Activated T-helper 2 cell treated with anti-CD3 and anti-CD28 coated beads, Interferon-gamma antibody, Interleukin-2, Interleukin-4, amounts not matched to agents 10 μg/mL and 5 μg/mL and 100 μg/mL, durations not matched to agents 14 hours and 24 hours and 36 hours (primary cell): ENCODE measurements at regions not wholly inside any gene's neighbourhood (a gene's known extent, or its start where the extent isn't known, plus 50 kb on each side); places are given as distances from the start of the nearest gene placed in this dataset.
A peak's percentile ranks its signal among the peaks of the same experiment; 100 is the strongest.
"Not testable (repeated sequence)": the region's sequence is repeated elsewhere in the genome, so short reads cannot be mapped to it uniquely, and the experiment has no call there.

ENCODE experiments used
- DNase-seq: peaks from one replicate; pipeline ENCODE4 v3.0.0; 2021; ENCODE audit warnings: low spot score
- H3K27ac Mint-ChIP-seq: one replicate; pipeline ENCODE4 v1.8.0; 2021; ENCODE audit warnings: mixed read lengths
- H3K27me3 Mint-ChIP-seq: one replicate; pipeline ENCODE4 v1.8.0; 2021; ENCODE audit warnings: low read depth, mixed read lengths
- H3K36me3 Mint-ChIP-seq: one replicate; pipeline ENCODE4 v1.8.0; 2021; ENCODE audit warnings: low read depth, mixed read lengths
- H3K4me1 Mint-ChIP-seq: one replicate; pipeline ENCODE4 v1.8.0; 2021; ENCODE audit warnings: low read depth, mixed read lengths
- H3K4me3 Mint-ChIP-seq: one replicate; pipeline ENCODE4 v1.8.0; 2021; ENCODE audit warnings: low read depth, mild to moderate bottlenecking, moderate library complexity, mixed read lengths
- H3K9me3 Mint-ChIP-seq: one replicate; pipeline ENCODE4 v1.8.0; 2021; ENCODE audit warnings: mixed read lengths
- intact Hi-C: fragments of 100-400 bp; cut with micrococcal nuclease; formaldehyde crosslinking; loops from one replicate; pipeline ENCODE4 v1.15.1; 2023

DNA sequence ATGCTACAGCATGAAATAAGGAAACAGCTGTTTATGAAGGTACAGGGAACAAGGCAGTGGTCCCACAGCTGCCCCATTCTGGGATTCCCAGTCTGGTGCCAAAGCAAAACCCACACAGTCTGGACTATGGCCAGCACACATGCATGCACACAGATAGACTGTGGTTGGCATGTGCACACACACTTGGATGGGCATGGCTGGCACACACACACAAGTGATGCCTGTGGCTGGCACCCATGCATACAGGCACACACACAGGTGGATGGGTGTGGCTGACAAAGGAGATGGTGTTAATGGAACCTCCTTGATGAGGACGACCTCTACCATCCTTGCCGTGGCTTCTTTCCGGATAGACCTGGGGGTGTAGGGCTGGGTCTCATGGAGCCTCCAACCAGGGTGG is 114.0 kb upstream of the LYZL2 start:
- H3K4me1 Mint-ChIP-seq = peaks cover 45% of the 10 kb centered on the region
- no peaks in the 10 kb centered on the region for H3K27me3 Mint-ChIP-seq
- no peak overlapping the region for H3K27ac Mint-ChIP-seq
- no peak overlapping the region for H3K4me3 Mint-ChIP-seq
- H3K9me3 Mint-ChIP-seq = peaks cover 4% of the 10 kb centered on the region
- intact Hi-C loops = no loop called here
- DNase-seq = no peak
- no peaks in the 10 kb centered on the region for H3K36me3 Mint-ChIP-seq

- DNase-seq = no peak
- H3K4me3 Mint-ChIP-seq = no peak overlapping the region
- H3K9me3 Mint-ChIP-seq = peaks cover 4% of the 10 kb centered on the region
- H3K27me3 Mint-ChIP-seq = no peaks in the 10 kb centered on the region
- H3K36me3 Mint-ChIP-seq = no peaks in the 10 kb centered on the region
- peaks cover 37% of the 10 kb centered on the region for H3K4me1 Mint-ChIP-seq
- intact Hi-C loops = no loop called here
- peak overlapping the region; percentile 60 for H3K27ac Mint-ChIP-seq
Measured at GRCh38 chr10:30742471-30742870, 112.9 kb upstream of the LYZL2 start.

DNA sequence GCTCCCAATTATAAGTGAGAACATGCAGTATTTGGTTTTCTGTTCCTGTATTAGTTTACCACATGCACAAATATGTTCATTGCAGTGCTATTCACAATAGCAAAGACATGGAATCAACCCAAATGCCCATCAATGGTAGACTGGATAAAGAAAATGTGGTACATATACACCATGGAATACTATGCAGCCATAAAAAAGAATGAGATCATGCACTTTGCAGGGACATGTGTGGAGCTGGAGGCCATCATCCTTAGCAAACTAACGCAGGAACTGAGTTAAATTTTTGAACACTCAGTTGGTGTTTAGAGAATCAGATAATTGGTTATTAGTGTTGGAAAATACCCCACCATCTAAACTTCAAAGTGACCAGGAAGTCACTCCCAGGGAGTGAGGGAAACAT is 111.2 kb upstream of the LYZL2 start:
- peaks cover 40% of the 10 kb centered on the region for H3K4me1 Mint-ChIP-seq
- H3K36me3 Mint-ChIP-seq, intact Hi-C loops, DNase-seq, H3K9me3 Mint-ChIP-seq, H3K4me3 Mint-ChIP-seq, H3K27ac Mint-ChIP-seq, H3K27me3 Mint-ChIP-seq: not testable (repeated sequence)

DNA sequence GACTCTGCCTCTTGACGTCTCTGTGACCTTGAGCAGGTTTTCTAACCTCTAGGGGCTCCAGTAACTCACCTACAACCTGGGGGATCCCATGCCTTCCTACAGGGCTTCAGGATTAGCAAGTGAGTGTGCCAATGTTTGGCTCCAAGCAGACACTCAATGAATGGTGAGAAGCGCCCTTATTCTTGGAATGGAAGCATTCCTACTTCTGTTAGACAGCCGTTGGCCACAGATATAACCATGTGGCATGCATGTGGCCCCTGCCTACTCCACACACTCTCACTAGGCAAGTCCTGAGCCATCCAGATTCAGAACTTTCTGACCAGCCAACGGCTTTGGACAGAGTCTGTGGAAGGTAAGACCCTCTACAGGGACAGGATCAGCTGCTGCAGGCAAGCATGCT is 108.9 kb upstream of the LYZL2 start:
- Mint-ChIP-seq H3K4me3 (no peak overlapping the region), H3K27ac (peak overlapping the region; percentile 74), H3K4me1 (peaks cover 45% of the 10 kb centered on the region), H3K9me3 (peaks cover 7% of the 10 kb centered on the region), H3K27me3 (no peaks in the 10 kb centered on the region), H3K36me3 (peaks cover 4% of the 10 kb centered on the region)
- intact Hi-C loops = loop anchor here (5.0 kb wide), 1 partner anchor 249 kb away; no protein-coding TSS in a partner anchor
- DNase-seq = no peak

DNA sequence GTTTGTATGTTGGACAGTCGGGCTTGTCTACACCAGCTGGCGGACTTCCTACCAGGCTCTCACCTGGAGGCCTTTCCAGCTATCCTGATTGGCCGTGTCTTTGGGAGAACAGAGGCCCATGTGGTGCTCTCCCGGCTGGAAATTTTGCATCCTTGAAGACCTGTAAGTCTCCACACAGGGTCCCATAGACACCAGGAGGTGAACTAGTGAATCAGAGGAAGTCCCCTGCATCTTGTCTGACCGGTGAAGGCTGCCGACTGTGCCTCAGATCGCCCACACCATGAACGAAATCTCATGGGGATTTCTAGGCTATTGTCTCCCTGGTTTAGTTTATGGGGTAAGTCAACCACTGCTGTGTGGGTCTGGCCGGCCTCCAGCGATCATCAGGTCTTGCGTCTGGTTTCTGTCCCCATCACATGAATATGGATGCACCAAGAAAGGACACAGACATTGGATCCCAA is 108.4 kb upstream of the LYZL2 start:
- no peaks in the 10 kb centered on the region for H3K27me3 Mint-ChIP-seq
- H3K27ac Mint-ChIP-seq = peak overlapping the region; percentile 74
- no peak overlapping the region for H3K4me3 Mint-ChIP-seq
- H3K36me3 Mint-ChIP-seq = peaks cover 4% of the 10 kb centered on the region
- H3K4me1 Mint-ChIP-seq = peaks cover 43% of the 10 kb centered on the region
- no peak for DNase-seq
- intact Hi-C loops = loop anchor here (1.0 to 5.0 kb wide), 3 partner anchors 13 to 249 kb away; no protein-coding TSS in a partner anchor
- H3K9me3 Mint-ChIP-seq = peaks cover 7% of the 10 kb centered on the region

DNA sequence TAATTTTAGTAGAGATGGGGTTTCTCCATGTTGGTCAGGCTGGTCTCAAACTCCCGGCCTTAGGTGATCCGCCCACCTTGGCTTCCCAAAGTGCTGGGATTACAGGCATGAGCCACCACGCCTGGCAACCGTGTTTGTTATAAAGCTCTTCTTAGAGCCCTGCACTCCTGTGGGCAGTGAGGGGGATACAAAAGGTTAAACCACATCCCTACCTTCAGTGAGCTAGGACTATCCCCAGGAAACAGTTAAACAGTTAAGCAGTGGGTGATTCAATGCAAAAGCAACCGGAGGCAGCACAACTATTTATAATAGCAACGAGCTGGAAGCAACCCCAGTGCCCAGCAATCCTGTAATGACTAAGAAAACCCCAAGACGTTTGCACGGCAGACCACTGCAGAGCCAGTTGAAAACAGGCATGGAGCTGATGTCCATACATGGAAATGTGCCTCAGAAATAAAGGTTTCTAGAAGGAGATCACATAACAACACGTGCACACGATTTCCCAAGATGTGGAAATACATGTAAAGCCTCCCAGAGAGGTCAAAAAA is 107.2 kb upstream of the LYZL2 start:
- Mint-ChIP-seq H3K4me3 (no peak overlapping the region), H3K27ac (peak overlapping the region; percentile 87), H3K9me3 (peaks cover 7% of the 10 kb centered on the region), H3K36me3 (peaks cover 4% of the 10 kb centered on the region), H3K27me3 (no peaks in the 10 kb centered on the region), H3K4me1 (peaks cover 31% of the 10 kb centered on the region)
- peak; percentile 32 for DNase-seq
- intact Hi-C loops = loop anchor here (1.0 to 5.0 kb wide), 3 partner anchors 15 to 251 kb away; no protein-coding TSS in a partner anchor

GRCh38 chr10:30734901-30735300 is 105.3 kb upstream of the LYZL2 start:
- no peak for DNase-seq
- H3K4me1 Mint-ChIP-seq = peaks cover 28% of the 10 kb centered on the region
- H3K27ac Mint-ChIP-seq = peak overlapping the region; percentile 67
- peaks cover 10% of the 10 kb centered on the region for H3K36me3 Mint-ChIP-seq
- peaks cover 3% of the 10 kb centered on the region for H3K9me3 Mint-ChIP-seq
- intact Hi-C loops = loop anchor here (5.0 kb wide), 1 partner anchor 252 kb away; no protein-coding TSS in a partner anchor
- H3K4me3 Mint-ChIP-seq = no peak overlapping the region
- no peaks in the 10 kb centered on the region for H3K27me3 Mint-ChIP-seq

- Mint-ChIP-seq H3K4me3 (no peak overlapping the region), H3K9me3 (peaks cover 3% of the 10 kb centered on the region), H3K36me3 (peaks cover 10% of the 10 kb centered on the region), H3K27ac (no peak overlapping the region), H3K4me1 (peaks cover 25% of the 10 kb centered on the region), H3K27me3 (no peaks in the 10 kb centered on the region)
- DNase-seq = no peak
- intact Hi-C loops = no loop called here
Measured at GRCh38 chr10:30732671-30733070, 103.1 kb upstream of the LYZL2 start.

DNA sequence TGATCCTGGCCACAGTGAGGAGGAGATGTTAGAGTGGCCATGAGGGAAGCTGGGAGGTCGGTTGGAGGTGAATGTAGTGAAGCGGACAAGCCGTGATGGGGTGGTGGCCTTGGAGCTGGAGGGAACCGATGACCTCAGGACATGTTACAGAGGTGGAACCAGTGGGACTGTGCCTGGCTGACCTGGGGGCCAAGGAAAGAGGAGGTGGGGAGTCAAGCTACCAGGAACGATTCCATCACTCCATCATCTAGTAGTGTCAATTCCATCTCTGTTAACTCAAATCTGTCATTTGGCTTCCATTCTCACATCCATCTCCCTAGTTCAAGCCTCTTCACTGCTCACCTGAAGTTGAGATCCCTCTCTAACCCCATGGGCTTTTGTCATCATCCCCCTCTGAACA is 102.4 kb upstream of the LYZL2 start:
- peaks cover under 1% of the 10 kb centered on the region for H3K9me3 Mint-ChIP-seq
- intact Hi-C loops = no loop called here
- DNase-seq = no peak
- H3K4me1 Mint-ChIP-seq = peaks cover 23% of the 10 kb centered on the region
- H3K27ac Mint-ChIP-seq = no peak overlapping the region
- no peaks in the 10 kb centered on the region for H3K27me3 Mint-ChIP-seq
- peaks cover 7% of the 10 kb centered on the region for H3K36me3 Mint-ChIP-seq
- no peak overlapping the region for H3K4me3 Mint-ChIP-seq

DNA sequence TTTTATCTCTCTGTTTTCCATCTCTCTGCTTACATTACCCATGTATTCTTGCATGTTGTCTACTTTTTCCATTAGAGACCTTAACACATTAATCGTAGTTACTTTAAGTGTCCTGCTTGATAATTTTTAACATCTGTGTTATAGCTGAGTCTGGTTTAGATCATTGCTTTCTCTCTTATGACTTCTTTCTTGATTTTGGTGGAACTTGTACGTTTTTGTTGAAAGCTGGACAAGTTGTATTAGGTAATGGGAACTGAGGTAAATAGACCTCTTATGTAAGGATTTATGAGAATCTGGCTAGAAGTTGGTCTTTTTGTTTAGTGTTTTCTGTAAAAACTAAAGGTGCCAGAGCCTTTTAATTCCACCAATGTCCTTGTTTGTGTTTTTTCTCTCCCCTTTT is 100.8 kb upstream of the LYZL2 start:
- Mint-ChIP-seq H3K27me3 (no peaks in the 10 kb centered on the region), H3K9me3 (no peaks in the 10 kb centered on the region), H3K36me3 (peaks cover 6% of the 10 kb centered on the region), H3K27ac (no peak overlapping the region), H3K4me1 (peaks cover 18% of the 10 kb centered on the region), H3K4me3 (no peak overlapping the region)
- intact Hi-C loops = no loop called here
- DNase-seq = no peak

GRCh38 chr10:30728766-30729165 is 99.2 kb upstream of the LYZL2 start:
- H3K27me3 Mint-ChIP-seq = no peaks in the 10 kb centered on the region
- H3K27ac Mint-ChIP-seq = no peak overlapping the region
- peaks cover 13% of the 10 kb centered on the region for H3K4me1 Mint-ChIP-seq
- no peak overlapping the region for H3K4me3 Mint-ChIP-seq
- intact Hi-C loops = loop anchor here (5.0 to 10.0 kb wide), 2 partner anchors 54 to 356 kb away; no protein-coding TSS in a partner anchor
- H3K9me3 Mint-ChIP-seq = no peaks in the 10 kb centered on the region
- peaks cover 6% of the 10 kb centered on the region for H3K36me3 Mint-ChIP-seq
- DNase-seq = no peak

- no peaks in the 10 kb centered on the region for H3K9me3 Mint-ChIP-seq
- no peak for DNase-seq
- H3K36me3 Mint-ChIP-seq = peaks cover 6% of the 10 kb centered on the region
- no peaks in the 10 kb centered on the region for H3K27me3 Mint-ChIP-seq
- peaks cover 13% of the 10 kb centered on the region for H3K4me1 Mint-ChIP-seq
- no peak overlapping the region for H3K27ac Mint-ChIP-seq
- no peak overlapping the region for H3K4me3 Mint-ChIP-seq
- intact Hi-C loops = loop anchor here (5.0 to 10.0 kb wide), 2 partner anchors 54 to 357 kb away; no protein-coding TSS in a partner anchor
Measured at GRCh38 chr10:30728127-30728526, 98.6 kb upstream of the LYZL2 start.

DNA sequence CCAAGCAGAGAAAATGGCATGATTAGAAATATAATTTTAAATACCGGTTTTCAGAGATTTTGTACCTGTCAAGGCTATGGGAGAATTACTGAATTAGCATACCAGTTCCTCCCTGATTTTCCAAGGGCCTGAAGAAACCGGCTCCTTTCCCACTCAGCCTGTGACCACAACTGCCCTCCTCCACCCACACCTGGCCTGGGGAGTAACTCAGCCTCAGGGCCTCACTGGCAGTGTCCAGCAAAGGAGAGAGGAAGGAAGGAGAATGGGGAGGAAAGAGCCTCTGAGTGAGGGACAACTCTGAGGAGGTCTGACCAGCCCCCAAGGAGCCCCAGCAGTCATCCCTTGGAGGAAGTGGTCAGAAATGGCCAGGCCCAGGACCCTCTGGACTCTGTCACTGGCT is 98.0 kb upstream of the LYZL2 start:
- no peak for DNase-seq
- intact Hi-C loops = loop anchor here (1.0 to 10.0 kb wide), 3 partner anchors 55 to 1081 kb away; no protein-coding TSS in a partner anchor
- H3K4me1 Mint-ChIP-seq = peaks cover 14% of the 10 kb centered on the region
- no peak overlapping the region for H3K4me3 Mint-ChIP-seq
- no peaks in the 10 kb centered on the region for H3K27me3 Mint-ChIP-seq
- H3K27ac Mint-ChIP-seq = no peak overlapping the region
- no peaks in the 10 kb centered on the region for H3K9me3 Mint-ChIP-seq
- peaks cover 6% of the 10 kb centered on the region for H3K36me3 Mint-ChIP-seq
